GM19035 (cell line): ENCODE measurements at regions not wholly inside any gene's neighbourhood (a gene's known extent, or its start where the extent isn't known, plus 50 kb on each side); places are given as distances from the start of the nearest gene placed in this dataset.

Source experiments
- ATAC-seq: cut with Tn5 transposase; IDR thresholded peaks from one replicate; pipeline ENCODE4 v1.9.1; 2021; ENCODE audit not compliant: unreplicated experiment

DNA sequence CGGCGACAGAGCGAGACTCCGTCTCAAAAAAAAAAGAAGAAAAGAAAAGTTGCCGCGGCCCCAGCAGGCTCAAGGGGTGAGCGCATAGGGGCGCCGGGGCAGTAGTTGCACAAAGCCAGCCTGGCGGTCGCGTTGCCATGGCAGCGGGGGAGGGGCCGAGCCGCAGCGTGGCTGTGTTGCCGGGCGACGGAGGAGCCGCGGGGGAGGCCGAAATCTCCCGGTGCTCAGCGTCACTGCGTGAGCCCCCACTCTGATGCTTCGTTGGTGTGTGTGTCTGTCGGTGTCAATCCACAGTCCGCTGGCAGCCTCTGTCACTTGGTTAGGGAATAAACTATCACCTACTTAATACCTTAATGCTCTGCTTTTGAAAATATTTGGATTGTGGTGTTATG lies 82.9 kb upstream of the C1QTNF9B start:
- peak; percentile 97 for ATAC-seq

DNA sequence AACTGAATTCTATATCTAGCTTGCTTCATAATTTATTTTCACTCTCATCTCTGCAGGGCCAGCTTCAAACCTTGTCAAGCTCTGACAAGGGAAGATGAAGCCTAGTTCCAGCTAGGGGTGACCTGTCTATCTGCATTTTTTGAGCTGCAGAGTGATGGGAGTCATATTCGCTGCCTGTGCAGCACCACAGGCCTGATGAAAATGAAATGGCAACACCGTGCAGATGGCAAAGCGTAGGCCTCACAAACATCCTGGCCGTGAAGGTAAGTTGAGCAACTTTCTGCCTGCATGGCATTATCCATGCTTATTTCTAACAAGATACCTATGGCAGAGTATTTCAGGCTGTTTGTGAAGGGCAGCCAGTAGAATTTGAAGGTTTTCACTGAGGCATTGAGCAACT lies 86.4 kb upstream of the C1QTNF9B start:
- no peak for ATAC-seq

- ATAC-seq = no peak
Observed at GRCh38 chr13:23984546-23984945, 87.2 kb upstream of the C1QTNF9B start.

DNA sequence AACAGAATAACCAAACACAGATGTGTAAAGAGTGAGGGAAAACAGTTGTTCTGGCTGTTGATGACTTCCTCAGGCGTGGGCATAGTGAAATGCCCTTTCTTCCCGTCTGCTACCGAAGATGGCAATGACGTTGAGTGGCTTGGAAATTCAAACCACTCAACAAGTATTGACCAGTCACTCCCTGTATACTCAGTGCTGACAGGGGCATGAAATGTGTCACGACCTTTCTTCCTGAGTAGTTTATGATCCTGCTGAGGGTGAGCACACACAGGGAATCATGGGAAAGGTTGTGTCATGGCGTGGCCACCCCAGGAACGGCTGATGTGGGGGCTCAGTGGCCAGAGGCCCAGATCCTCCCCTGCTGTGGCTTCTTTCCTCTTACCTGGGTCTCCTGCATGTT lies 87.8 kb upstream of the C1QTNF9B start:
- no peak for ATAC-seq

- ATAC-seq = no peak
Observed at GRCh38 chr13:23985839-23986238, 88.5 kb upstream of the C1QTNF9B start.

DNA sequence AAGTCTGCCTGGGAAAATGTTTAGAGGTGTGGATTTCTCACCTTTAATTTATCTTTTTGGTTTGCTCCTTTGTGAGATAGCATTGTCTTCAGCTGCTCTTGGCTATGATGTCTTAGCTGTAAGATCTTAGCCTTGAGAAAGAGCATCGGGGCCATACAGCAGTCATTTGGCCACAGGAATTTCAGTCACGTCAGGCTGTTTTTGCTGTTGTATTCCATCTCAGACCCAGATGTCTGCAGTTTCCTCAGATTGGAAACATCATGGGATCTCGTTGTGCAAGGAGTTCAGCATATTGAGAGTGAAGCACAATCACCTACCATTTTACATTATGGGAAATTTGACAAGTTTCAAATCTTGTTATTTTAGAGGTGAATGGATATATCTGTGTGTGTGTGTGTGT lies 89.3 kb upstream of the C1QTNF9B start:
- no peak for ATAC-seq

- no peak for ATAC-seq
Observed at GRCh38 chr13:23987331-23987894, 90.1 kb upstream of the C1QTNF9B start.

GRCh38 chr13:23988546-23989122 lies 91.3 kb upstream of the C1QTNF9B start:
- no peak for ATAC-seq

DNA sequence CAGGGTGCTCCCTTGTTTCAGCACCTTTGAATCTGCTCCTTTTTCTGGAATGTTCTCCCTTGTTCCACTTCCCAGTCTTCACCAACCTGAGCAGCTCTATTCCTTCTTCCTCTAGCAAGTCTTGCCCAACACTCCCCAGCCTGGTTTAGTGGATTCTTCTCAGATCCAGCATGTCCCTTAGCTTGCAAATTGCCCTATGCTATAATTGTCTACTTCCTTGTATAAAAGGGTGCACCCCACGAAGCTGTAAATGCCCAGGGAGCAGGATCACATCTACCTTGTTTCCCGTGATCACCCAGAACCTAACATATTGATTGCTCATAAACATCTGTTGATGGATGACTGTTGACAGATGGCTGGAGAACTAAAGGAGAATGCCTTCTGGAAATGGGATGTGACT lies 93.2 kb upstream of the C1QTNF9B start:
- no peak for ATAC-seq

DNA sequence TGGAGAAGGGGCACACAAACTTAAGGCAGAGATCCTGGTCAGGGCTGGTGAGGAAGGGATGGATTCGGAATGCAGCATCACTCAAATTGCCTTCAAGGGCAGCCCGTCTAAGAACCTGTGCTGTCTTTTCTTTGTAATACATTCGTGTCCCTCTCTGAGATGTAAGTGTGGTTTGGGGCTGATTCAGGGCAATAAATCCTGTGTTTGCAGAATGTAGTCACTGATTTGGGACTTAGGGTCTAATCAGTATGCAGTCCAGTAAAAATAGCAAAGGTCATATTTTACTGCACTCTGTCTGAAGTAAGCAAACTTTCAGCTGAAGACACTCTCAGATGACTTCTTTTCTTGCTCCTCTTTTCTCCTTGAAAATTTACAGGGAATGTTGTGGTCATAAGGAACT lies 93.8 kb upstream of the C1QTNF9B start:
- no peak for ATAC-seq

DNA sequence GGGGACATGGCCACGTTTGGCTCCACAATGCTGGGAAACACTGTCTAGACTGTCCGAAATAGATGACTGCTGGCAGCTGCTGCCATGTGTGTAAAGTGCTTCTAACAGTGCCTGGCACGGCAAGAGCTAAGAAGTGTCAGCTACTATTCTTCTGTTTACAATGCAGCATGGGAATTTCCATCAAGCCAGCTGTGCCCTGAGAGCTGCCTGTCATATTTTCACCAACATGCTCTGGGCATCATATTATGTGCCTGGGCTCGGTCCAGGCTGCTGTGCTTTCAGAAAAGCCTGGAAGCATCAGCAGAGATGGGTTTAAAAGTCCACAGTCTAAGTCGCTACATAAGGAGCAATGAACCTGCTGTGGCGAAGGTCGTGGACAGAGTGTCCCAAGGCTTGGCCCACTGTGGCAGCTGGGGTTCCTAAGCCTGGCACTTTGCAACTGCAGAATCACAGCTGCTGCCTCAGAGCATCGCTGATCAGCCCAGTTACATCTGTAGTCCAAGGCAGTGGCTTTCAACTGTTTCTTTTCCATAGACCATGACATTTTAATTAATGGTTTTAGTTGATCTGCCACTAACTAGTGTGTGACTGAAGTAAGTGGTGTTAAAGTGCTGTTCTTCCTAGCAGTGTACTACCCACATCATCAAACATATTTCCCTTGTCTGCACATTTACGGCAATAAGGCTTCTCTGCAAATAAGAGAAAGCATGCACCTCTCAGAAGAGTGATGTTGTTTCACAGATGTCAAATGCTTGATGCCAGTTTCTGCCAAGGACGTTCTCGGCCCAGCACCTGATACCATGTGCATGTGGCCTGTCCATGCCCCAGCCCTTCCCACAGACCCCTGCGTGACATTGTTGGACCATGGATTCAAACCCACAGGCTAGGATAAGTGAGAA lies 95.7 kb upstream of the C1QTNF9B start:
- no peak for ATAC-seq

DNA sequence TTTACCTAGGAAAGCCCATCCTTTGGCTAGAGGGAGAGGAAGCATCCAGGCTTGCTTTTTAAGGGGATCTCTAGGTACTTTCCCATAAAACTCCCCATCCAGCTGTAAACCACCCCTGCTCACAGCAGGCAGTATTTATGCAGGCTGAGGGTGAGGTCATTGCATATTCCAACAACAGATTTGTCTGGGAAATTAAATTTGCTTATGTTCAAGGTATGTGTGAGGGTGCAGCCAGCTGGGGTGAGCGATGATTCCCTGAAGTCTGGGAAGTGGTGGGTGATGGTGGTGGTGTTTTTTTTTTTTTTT lies 96.3 kb upstream of the C1QTNF9B start:
- ATAC-seq = no peak

GRCh38 chr13:23995283-23996073 lies 98.2 kb upstream of the C1QTNF9B start:
- ATAC-seq = no peak

- no peak for ATAC-seq
Observed at GRCh38 chr13:23996456-23996855, 99.2 kb upstream of the C1QTNF9B start.

- no peak for ATAC-seq
Observed at GRCh38 chr13:23999424-23999823, 102.1 kb upstream of the C1QTNF9B start.

GRCh38 chr13:24002206-24002815 lies 105.0 kb upstream of the C1QTNF9B start:
- ATAC-seq = no peak

GRCh38 chr13:24004142-24004899 lies 107.0 kb upstream of the C1QTNF9B start:
- no peak for ATAC-seq

- no peak for ATAC-seq
Observed at GRCh38 chr13:24004971-24005370, 107.7 kb upstream of the C1QTNF9B start.

DNA sequence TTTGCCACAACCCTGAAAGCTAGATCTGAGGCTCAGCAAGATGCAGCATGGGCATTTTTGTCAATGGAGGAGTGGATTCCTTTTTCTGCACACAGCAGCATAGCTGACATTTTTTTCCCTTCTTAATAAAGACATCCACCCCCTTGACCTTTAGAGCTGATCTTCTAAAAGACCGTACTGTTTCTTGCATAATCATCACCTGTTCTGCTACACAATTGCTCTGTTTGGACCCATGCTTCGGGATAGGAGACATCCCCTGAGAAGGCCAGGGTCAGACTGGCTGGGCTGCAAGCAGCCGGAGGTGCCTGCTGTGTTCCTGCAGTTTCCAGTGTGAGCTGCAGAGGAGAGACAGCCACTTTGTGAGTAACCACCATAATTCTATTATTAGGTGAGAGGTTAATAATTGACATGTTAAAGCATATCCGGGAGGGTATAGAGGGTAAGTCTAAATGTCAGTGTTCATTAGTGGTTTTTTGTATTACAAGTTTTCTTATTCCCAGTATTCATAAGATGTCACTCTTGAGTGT lies 108.5 kb upstream of the C1QTNF9B start:
- peak; percentile 56 for ATAC-seq

DNA sequence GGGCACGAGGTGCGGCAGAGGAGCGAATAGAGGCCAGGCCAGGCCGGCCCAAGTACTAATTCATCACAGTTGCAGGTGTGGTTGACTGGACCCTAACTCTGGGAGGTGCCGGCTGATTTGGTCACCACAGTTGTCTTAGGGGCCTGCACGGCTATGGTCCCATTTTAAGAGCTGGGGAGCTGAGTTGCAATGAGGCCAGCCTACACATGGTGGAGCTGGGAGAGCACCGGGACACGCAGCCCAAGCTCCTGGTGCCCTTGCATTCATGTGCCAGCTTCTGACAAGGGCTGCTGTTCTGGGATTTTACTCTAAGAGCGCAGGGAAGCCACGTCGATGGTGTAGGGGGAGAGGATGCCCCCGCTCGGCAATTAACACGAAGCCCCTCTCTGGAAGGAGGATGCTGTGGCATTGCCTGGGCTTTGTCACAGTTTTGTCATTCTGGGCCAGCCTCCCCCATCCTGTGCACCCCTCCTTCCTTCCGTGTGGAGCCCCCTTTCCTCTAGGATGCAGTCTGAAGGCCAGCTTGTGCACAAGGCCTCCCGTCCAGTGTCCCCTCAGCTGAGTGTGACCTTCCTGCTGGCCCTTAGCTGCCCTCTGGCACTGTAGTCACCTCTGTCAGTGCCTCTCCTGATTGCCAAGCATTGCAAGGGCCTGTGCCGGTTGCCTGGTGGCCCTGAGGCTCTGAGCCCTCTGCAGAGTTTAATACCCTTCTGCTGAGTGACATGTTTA lies 109.4 kb upstream of the C1QTNF9B start:
- ATAC-seq = no peak
